ENCODE measurements at regions not wholly inside any gene's neighbourhood (a gene's known extent, or its start where the extent isn't known, plus 50 kb on each side); places are given as distances from the start of the nearest gene placed in this dataset.

- DNase-seq, result no peak
- H3K4me1 ChIP-seq (ENCODE audit: low read depth), result no peaks in the 10 kb centered on the region
- no peak overlapping the region for H3K4me3 ChIP-seq
- H3K36me3 ChIP-seq (ENCODE audit: low read depth), result no peaks in the 10 kb centered on the region
- TF ChIP-seq CTCF (IDR thresholded peaks at IDR 0.05), result no peak
- ATAC-seq, result no peak
- no peaks in the 10 kb centered on the region for H3K9me3 ChIP-seq
- intact Hi-C loops (cut with DNase I, micrococcal nuclease), result no loop called here
These were observed 280.1 kb upstream of the PPARGC1A start for GRCh38 chr4:24169956-24170355.

- Histone ChIP-seq H3K36me3 (ENCODE audit: low read depth) (no peaks in the 10 kb centered on the region), H3K4me3 (no peak overlapping the region), H3K9me3 (no peaks in the 10 kb centered on the region), H3K4me1 (ENCODE audit: low read depth) (no peaks in the 10 kb centered on the region)
- ATAC-seq (no peak), DNase-seq (no peak)
- intact Hi-C loops (cut with DNase I, micrococcal nuclease), result no loop called here
- TF ChIP-seq CTCF (IDR thresholded peaks at IDR 0.05), result no peak
These were observed 278.8 kb upstream of the PPARGC1A start for GRCh38 chr4:24168658-24169057.

GRCh38 chr4:24166501-24166900 lies 276.7 kb upstream of the PPARGC1A start:
- TF ChIP-seq CTCF (IDR thresholded peaks at IDR 0.05), result no peak

GRCh38 chr4:24164797-24165196 lies 274.9 kb upstream of the PPARGC1A start:
- H3K9me3 ChIP-seq, result no peaks in the 10 kb centered on the region
- H3K4me1 ChIP-seq (ENCODE audit: low read depth), result no peaks in the 10 kb centered on the region
- no peaks in the 10 kb centered on the region for H3K36me3 ChIP-seq (ENCODE audit: low read depth)
- no peak for TF ChIP-seq CTCF (IDR thresholded peaks at IDR 0.05)
- intact Hi-C loops (cut with DNase I, micrococcal nuclease), result no loop called here
- ATAC-seq, result no peak
- no peak overlapping the region for H3K4me3 ChIP-seq
- no peak for DNase-seq

More at GRCh38 chr4:24166501-24166900, 276.7 kb upstream of the PPARGC1A start:
- Histone ChIP-seq H3K36me3 (ENCODE audit: low read depth) (no peaks in the 10 kb centered on the region), H3K4me3 (no peak overlapping the region), H3K9me3 (no peaks in the 10 kb centered on the region), H3K4me1 (ENCODE audit: low read depth) (no peaks in the 10 kb centered on the region)
- intact Hi-C loops (cut with DNase I, micrococcal nuclease), result no loop called here
- no peak for DNase-seq
- ATAC-seq, result no peak

GRCh38 chr4:24164054-24164693 lies 274.3 kb upstream of the PPARGC1A start:
- TF ChIP-seq CTCF (IDR thresholded peaks at IDR 0.05), result no peak
- H3K4me1 ChIP-seq (ENCODE audit: low read depth), result no peaks in the 10 kb centered on the region
- no peak for DNase-seq
- intact Hi-C loops (cut with DNase I, micrococcal nuclease), result no loop called here
- ATAC-seq, result no peak
- H3K4me3 ChIP-seq, result no peak overlapping the region
- no peaks in the 10 kb centered on the region for H3K36me3 ChIP-seq (ENCODE audit: low read depth)
- no peaks in the 10 kb centered on the region for H3K9me3 ChIP-seq

GRCh38 chr4:24163314-24163713 lies 273.5 kb upstream of the PPARGC1A start:
- ATAC-seq (no peak), DNase-seq (no peak)
- H3K36me3 ChIP-seq (ENCODE audit: low read depth), result no peaks in the 10 kb centered on the region
- intact Hi-C loops (cut with DNase I, micrococcal nuclease), result no loop called here
- H3K4me3 ChIP-seq, result no peak overlapping the region
- no peaks in the 10 kb centered on the region for H3K4me1 ChIP-seq (ENCODE audit: low read depth)
- H3K9me3 ChIP-seq, result no peaks in the 10 kb centered on the region
- TF ChIP-seq CTCF (IDR thresholded peaks at IDR 0.05), result no peak
